Erythroblast (primary cell): ENCODE measurements at regions not wholly inside any gene's neighbourhood (a gene's known extent, or its start where the extent isn't known, plus 50 kb on each side); places are given as distances from the start of the nearest gene placed in this dataset.

Experiments used
- DNase-seq, 2 experiments: peaks; one replicate each; lab custom pipeline; 2025; lab: John Stamatoyannopoulos, UW
- GATA1 ChIP-seq: IDR thresholded peaks from 2 replicates; pipeline ENCODE4 v1.6.1; 2011; ENCODE audit warnings: low read depth, mild to moderate bottlenecking, control low read depth, low read length, moderate library complexity
- POLR2A ChIP-seq: IDR thresholded peaks from 2 replicates; pipeline ENCODE4 v1.6.1; 2011; ENCODE audit warnings: mild to moderate bottlenecking, low read length

GRCh38 chr1:94611681-94612475, 70.3 kb upstream of the F3 start:
- TF ChIP-seq POLR2A (no peak), GATA1 (no peak)
- DNase-seq: no peak

GRCh38 chr1:94609619-94610018, 68.1 kb upstream of the F3 start:
- DNase-seq: no peak
- no peak for TF ChIP-seq POLR2A
- TF ChIP-seq GATA1: no peak

GRCh38 chr1:94608852-94609530, 67.4 kb upstream of the F3 start:
- TF ChIP-seq GATA1 (no peak), POLR2A (no peak)
- DNase-seq: no peak

GRCh38 chr1:94608142-94608851, 66.7 kb upstream of the F3 start:
- TF ChIP-seq GATA1 (no peak), POLR2A (no peak)
- DNase-seq: no peak

GRCh38 chr1:94607398-94607797, 65.8 kb upstream of the F3 start:
- TF ChIP-seq GATA1 (no peak), POLR2A (no peak)
- no peak for DNase-seq

- DNase-seq: no peak
- no peak for TF ChIP-seq GATA1
- TF ChIP-seq POLR2A: no peak
Observed at GRCh38 chr1:94606471-94606870, 64.9 kb upstream of the F3 start.

GRCh38 chr1:94603663-94604062, 62.1 kb upstream of the F3 start:
- no peak for DNase-seq
- TF ChIP-seq GATA1 (no peak), POLR2A (no peak)

- no peak for DNase-seq
- TF ChIP-seq POLR2A: no peak
Observed at GRCh38 chr1:94602802-94603625, 61.5 kb upstream of the F3 start.

GRCh38 chr1:94602316-94602715, 60.8 kb upstream of the F3 start:
- TF ChIP-seq GATA1: no peak
- no peak for TF ChIP-seq POLR2A

GRCh38 chr1:94600556-94600955, 59.0 kb upstream of the F3 start:
- no peak for TF ChIP-seq POLR2A
- TF ChIP-seq GATA1: no peak
- DNase-seq: no peak

More at GRCh38 chr1:94602316-94602715, 60.8 kb upstream of the F3 start:
- no peak for DNase-seq

GRCh38 chr1:94599095-94599813, 57.7 kb upstream of the F3 start:
- TF ChIP-seq POLR2A: no peak
- no peak for TF ChIP-seq GATA1
- no peak for DNase-seq

- no peak for DNase-seq
Observed at GRCh38 chr1:94597701-94598100, 56.1 kb upstream of the F3 start.

GRCh38 chr1:94596260-94596659, 54.7 kb upstream of the F3 start:
- TF ChIP-seq GATA1 (no peak), POLR2A (no peak)

More at GRCh38 chr1:94597701-94598100, 56.1 kb upstream of the F3 start:
- TF ChIP-seq POLR2A (no peak), GATA1 (no peak)

More at GRCh38 chr1:94596260-94596659, 54.7 kb upstream of the F3 start:
- DNase-seq: no peak
